ENCODE measurements at regions not wholly inside any gene's neighbourhood (a gene's known extent, or its start where the extent isn't known, plus 50 kb on each side); places are given as distances from the start of the nearest gene placed in this dataset.
"Not testable (repeated sequence)": the region's sequence is repeated elsewhere in the genome, so short reads cannot be mapped to it uniquely, and the experiment has no call there.

GRCh38 chr14:19172745-19173144, 205.5 kb downstream of the POTEM start:
- DNase-seq (ENCODE audit: low spot score), result peak; percentile 1

GRCh38 chr14:19173188-19173587, 206.0 kb downstream of the POTEM start:
- DNase-seq (ENCODE audit: low spot score), result not testable (repeated sequence)

GRCh38 chr14:19177435-19177834, 210.2 kb downstream of the POTEM start:
- not testable (repeated sequence) for DNase-seq (ENCODE audit: low spot score)

- DNase-seq (ENCODE audit: low spot score), result not testable (repeated sequence)
Observed at GRCh38 chr14:19180297-19180696, 213.1 kb downstream of the POTEM start.

- not testable (repeated sequence) for DNase-seq (ENCODE audit: low spot score)
Observed at GRCh38 chr14:19180881-19181280, 213.6 kb downstream of the POTEM start.

GRCh38 chr14:19195146-19195545, 227.9 kb downstream of the POTEM start:
- not testable (repeated sequence) for DNase-seq (ENCODE audit: low spot score)

- not testable (repeated sequence) for DNase-seq (ENCODE audit: low spot score)
Observed at GRCh38 chr14:19197488-19198234, 230.4 kb downstream of the POTEM start.

- DNase-seq (ENCODE audit: low spot score), result not testable (repeated sequence)
Observed at GRCh38 chr14:19198341-19198740, 231.1 kb downstream of the POTEM start.

GRCh38 chr14:19201394-19202052, 232.6 kb downstream of the POTEG start:
- DNase-seq (ENCODE audit: low spot score), result not testable (repeated sequence)

GRCh38 chr14:19202053-19202442, 232.1 kb downstream of the POTEG start:
- not testable (repeated sequence) for DNase-seq (ENCODE audit: low spot score)

GRCh38 chr14:19203250-19203972, 230.7 kb downstream of the POTEG start:
- not testable (repeated sequence) for DNase-seq (ENCODE audit: low spot score)

GRCh38 chr14:19204827-19205226, 229.3 kb downstream of the POTEG start:
- not testable (repeated sequence) for DNase-seq (ENCODE audit: low spot score)

- DNase-seq (ENCODE audit: low spot score), result not testable (repeated sequence)
Observed at GRCh38 chr14:19216480-19216879, 217.7 kb downstream of the POTEG start.

GRCh38 chr14:19219423-19219822, 214.7 kb downstream of the POTEG start:
- not testable (repeated sequence) for DNase-seq (ENCODE audit: low spot score)

- DNase-seq (ENCODE audit: low spot score), result not testable (repeated sequence)
Observed at GRCh38 chr14:19231421-19231820, 202.7 kb downstream of the POTEG start.

GRCh38 chr14:19234059-19234458, 200.1 kb downstream of the POTEG start:
- not testable (repeated sequence) for DNase-seq (ENCODE audit: low spot score)

- not testable (repeated sequence) for DNase-seq (ENCODE audit: low spot score)
Observed at GRCh38 chr14:19237656-19238055, 196.5 kb downstream of the POTEG start.

- DNase-seq (ENCODE audit: low spot score), result not testable (repeated sequence)
Observed at GRCh38 chr14:19238584-19238983, 195.6 kb downstream of the POTEG start.

- DNase-seq (ENCODE audit: low spot score), result not testable (repeated sequence)
Observed at GRCh38 chr14:19239981-19240380, 194.2 kb downstream of the POTEG start.

GRCh38 chr14:19240387-19240786, 193.8 kb downstream of the POTEG start:
- DNase-seq (ENCODE audit: low spot score), result not testable (repeated sequence)

- DNase-seq (ENCODE audit: low spot score), result not testable (repeated sequence)
Observed at GRCh38 chr14:19241451-19241850, 192.7 kb downstream of the POTEG start.

- not testable (repeated sequence) for DNase-seq (ENCODE audit: low spot score)
Observed at GRCh38 chr14:19242529-19242928, 191.6 kb downstream of the POTEG start.

- DNase-seq (ENCODE audit: low spot score), result not testable (repeated sequence)
Observed at GRCh38 chr14:19266908-19267307, 167.2 kb downstream of the POTEG start.
